Retina (tissue), 1 donor: ENCODE measurements at regions not wholly inside any gene's neighbourhood (a gene's known extent, or its start where the extent isn't known, plus 50 kb on each side); places are given as distances from the start of the nearest gene placed in this dataset.

ENCODE experiments used
- DNase-seq: peaks from one replicate; pipeline ENCODE4 v3.0.0-alpha.2; 2016

DNA sequence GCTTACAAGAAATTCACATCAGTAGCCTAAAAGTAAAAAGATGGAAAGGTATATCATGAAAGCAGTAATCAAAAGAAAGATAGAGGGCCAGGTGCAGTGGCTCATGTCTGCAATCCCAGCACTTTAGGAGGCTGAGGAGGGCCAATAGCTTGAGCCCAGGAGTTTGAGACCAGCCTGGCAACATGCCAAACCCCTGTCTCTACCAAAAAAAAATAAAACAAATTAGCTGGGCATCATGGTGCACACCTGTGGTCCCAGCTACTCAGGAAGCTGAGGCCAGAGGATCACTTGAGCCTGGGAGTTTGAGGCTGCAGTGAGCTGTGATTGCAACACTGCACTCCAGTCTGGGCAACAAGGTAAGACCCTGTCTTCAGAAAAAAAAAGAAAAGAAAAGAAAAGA, 55.5 kb downstream of the GSPT2 start:
- DNase-seq, result no peak

DNA sequence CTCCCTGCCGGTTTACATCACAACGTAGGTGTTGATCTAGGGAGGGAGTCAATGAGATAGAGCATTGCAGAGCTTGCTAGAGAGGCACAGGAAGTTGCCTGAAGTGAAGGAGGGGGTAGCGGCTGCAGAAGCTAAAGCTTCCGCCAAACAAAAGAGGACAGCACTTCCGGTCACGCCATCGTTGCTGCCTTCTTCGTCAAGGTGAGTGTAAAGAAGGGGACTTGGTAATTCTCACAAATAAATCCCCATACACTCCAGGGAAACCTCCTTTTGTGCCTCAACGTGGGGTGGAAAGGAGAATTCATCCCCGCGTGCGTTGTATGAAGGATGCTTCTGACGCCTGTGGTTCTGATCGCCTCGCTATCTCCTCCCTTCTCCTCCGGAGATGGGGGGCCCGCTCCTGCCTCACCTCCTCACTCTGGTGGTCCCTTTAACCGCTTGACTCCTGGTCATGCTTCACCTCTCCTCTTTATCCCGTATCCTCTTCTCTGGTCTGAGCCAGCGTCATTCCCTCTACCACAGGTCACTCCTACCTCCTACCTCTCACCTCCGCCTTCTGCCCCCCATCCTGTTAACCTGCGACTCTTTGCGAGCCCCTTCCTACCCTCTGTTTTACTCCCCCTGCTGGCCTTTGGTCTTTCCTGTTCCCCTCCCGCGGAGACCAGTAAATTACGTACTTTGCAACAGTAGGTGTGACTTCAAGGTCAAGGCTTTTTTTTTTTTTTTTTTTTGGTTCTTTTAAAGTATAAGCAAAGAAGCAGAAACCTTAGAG, 59.9 kb downstream of the GSPT2 start:
- peak; percentile 70 for DNase-seq

DNA sequence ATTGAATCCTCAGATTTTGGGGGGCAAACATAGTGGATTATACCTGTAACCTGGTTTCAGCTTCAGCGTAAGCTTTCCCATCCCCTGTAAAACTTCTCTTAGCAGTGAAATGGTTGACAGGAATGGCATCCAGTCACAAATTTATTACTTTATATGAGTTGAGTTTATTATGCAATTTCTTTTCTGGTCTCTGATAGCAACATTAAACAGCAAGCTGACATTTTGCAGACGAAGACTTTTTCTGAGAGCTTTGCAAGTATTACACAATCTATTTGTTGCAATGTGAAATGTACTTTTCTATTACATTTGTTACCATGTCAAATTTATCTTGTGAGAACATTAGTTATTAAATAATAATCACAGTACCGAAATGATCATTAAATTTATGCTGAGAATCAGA, 60.6 kb downstream of the GSPT2 start:
- DNase-seq, result no peak

DNA sequence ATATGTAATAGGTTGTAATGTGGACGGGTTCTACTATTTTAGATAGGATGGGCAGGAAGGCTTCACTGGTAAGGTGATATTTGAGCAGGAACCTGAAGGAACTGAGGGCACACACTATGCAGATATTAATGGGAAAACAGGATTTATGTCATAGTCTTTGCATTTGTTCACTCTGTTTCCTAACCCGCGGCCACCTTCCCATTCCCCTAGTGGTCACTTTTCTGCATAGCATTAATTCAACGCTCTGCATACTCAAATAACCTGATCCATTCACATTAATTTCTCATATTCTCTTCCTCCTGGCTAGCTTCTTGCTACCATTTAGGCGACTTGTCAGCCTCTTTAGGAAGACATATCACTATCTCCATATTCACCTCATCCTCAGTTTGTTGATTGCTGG, 61.5 kb downstream of the GSPT2 start:
- no peak for DNase-seq

DNA sequence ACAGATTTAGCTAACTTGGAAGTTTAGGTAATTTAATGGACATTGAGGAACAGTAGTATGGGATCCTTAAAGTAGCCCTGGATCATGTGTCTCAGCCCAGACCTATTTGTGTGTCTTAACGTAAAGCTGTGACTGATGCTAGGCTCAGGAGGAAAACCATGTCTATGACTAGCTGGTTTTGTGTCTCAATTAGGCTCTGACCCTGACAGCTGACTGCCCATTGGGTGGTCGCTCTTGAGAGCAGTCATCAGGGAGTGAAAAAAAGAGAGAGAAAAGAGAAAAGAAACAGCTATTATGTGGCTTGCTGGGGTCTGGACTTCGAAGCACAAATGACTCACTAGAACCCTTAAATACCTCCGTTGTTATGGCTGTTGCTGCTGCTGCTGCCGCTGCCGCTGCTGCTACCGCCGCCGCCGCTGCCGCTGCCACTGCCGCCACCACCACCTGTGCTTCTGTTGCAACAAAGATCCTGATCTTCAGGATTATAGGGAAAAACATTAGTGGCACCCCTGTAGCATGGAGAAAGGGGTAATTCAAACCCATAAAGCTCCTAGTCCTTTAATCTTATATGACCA, 70.7 kb downstream of the GSPT2 start:
- DNase-seq, result peak; percentile 60

DNA sequence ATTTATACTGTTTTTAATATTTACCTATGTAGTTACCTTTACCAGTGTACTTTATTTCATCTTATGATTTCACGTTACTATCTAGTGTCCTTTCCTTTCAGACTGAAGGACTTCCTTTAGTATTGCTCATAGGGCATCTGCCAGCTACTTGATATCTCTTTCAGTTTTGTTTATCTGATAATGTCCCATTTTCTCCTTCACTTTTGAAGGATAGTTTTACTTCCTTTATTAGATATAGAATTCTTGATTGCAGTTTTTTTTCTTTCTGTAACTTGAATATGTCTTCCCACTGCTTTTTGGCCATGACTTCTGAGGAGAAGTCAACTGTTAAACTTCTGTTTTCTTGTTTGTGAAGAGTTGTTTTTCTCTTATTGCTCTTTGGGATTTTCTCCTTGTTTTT, 69.4 kb upstream of the MAGED1 start:
- DNase-seq, result no peak

DNA sequence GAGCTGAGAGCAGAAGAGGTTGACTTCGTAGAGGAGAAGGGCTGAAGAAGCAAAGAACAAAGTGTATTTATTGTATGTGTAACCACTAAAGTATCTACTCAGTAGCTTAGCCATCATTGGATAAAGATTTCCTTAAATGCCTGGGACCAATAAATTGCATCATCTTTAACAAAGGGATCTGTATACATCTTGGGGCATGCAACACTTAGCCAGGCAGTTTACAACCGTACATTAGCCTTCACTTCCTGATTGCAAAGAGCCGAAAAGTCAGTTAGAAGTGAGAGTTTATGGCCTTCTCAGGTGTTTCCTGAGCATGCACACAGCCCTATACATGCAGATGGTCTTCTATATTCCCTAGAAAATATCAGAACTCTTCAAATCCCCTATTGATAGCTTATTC, 68.0 kb upstream of the MAGED1 start:
- no peak for DNase-seq

DNA sequence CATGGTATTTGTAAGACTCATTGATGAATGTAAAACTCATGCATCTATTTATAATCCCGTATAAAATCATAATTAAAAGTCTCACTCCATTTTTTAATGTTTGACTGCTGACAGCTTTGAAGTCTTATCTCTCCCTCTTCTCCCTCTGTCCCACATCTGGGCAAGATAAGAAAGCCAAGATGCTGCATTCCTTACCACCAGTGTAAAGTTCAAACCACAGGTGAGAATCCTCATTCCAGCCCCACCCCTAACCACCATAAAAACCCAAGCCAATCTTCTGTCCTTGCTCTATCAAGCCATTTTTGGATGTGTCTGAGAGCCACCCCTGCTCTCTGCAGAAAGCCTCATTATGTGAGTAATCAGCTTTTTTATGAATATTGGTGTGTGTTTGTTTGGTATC, 59.3 kb upstream of the MAGED1 start:
- DNase-seq, result no peak

DNA sequence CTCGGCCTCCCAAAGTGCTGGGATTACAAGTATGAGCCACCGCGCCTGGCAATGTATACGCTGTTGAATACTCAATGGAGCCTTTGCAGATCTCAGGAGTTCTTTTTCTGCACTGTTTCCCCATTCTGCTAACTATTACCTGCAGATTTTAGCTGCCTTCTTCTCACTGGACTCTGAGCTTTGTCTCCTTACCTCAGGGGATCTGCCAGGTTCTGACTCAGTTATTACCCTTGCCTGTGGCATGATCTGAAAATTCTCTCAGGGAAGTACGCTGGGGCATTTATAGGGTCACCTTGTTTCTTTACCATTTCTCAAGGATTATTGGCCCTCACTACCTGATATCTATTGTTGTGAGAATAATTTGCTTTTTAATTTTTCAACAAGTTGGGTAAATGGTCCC, 56.6 kb upstream of the MAGED1 start:
- DNase-seq, result no peak

DNA sequence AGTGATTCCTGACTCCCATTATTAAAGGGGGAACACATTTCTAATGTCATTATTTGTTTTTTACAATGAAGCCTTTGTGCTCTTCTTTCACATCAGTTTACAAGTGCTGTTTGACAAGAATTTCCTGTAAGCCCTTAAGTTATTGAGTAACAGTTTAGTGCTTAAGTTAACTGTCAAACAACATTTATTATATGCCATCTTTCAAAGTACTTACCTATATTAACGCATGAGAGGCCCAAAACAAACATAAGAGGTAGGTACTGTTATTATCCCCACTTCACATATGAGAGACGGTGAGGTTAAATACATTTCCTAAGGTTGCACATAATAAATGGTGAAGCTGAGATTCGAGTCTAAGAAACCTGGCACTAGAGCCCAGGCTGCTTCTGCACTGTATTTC, 56.0 kb upstream of the MAGED1 start:
- DNase-seq, result no peak

DNA sequence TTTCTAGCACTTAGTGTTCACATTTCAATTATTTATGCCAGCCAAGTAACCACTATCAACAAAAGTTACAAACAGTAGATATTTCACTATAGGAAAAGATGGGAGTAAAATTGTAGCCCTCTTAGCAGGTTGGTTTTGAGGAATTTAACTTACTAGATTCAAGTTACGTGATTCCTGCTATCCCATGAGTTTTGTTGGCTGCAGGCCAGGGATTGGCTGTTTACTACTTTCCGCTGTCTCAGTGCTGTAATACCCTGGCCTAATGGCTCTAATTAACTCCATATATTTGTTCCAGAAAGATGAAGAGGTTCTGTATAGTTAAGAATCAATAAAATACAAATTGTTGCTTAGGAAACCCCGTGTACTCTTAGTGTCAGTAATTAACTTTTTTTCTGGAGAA, 55.5 kb upstream of the MAGED1 start:
- no peak for DNase-seq
